ENCODE measurements at regions not wholly inside any gene's neighbourhood (a gene's known extent, or its start where the extent isn't known, plus 50 kb on each side); places are given as distances from the start of the nearest gene placed in this dataset.

- DNase-seq, result no peak
- no peaks in the 10 kb centered on the region for H3K36me3 ChIP-seq
- H3K27ac ChIP-seq, result no peak overlapping the region
- peaks cover 0 to 5% (median 0%) of the 10 kb centered on the region in 4 donors for H3K4me1 ChIP-seq
- no peak for TF ChIP-seq POLR2A (IDR thresholded peaks at IDR 0.05)
- no peak for TF ChIP-seq CTCF (IDR thresholded peaks at IDR 0.05)
- H3K9me3 ChIP-seq, result no peaks in the 10 kb centered on the region
- no peaks in the 10 kb centered on the region for H3K27me3 ChIP-seq
- no peak overlapping the region for H3K4me3 ChIP-seq
Observed at GRCh38 chr16:80007231-80007630, 406.7 kb upstream of the MAF start.

- TF ChIP-seq CTCF (IDR thresholded peaks at IDR 0.05), result no peak
- TF ChIP-seq POLR2A (IDR thresholded peaks at IDR 0.05), result no peak
- peak in 1 of 3 donors; percentile 70 for DNase-seq
Observed at GRCh38 chr16:80006241-80007215, 406.0 kb upstream of the MAF start.

GRCh38 chr16:80004113-80004512, 403.6 kb upstream of the MAF start:
- H3K4me1 ChIP-seq, result peaks cover 0 to 5% (median 0%) of the 10 kb centered on the region in 4 donors
- no peaks in the 10 kb centered on the region for H3K36me3 ChIP-seq
- no peaks in the 10 kb centered on the region for H3K9me3 ChIP-seq
- TF ChIP-seq POLR2A (IDR thresholded peaks at IDR 0.05), result no peak
- H3K27me3 ChIP-seq, result no peaks in the 10 kb centered on the region
- no peak overlapping the region for H3K4me3 ChIP-seq
- no peak for DNase-seq
- H3K27ac ChIP-seq, result no peak overlapping the region

More at GRCh38 chr16:80006241-80007215, 406.0 kb upstream of the MAF start:
- H3K27me3 ChIP-seq, result no peaks in the 10 kb centered on the region
- no peaks in the 10 kb centered on the region for H3K36me3 ChIP-seq
- H3K4me3 ChIP-seq, result no peak overlapping the region
- H3K27ac ChIP-seq, result peak overlapping the region in 1 of 4 donors; percentile 12
- peaks cover 0 to 5% (median 0%) of the 10 kb centered on the region in 4 donors for H3K4me1 ChIP-seq
- H3K9me3 ChIP-seq, result no peaks in the 10 kb centered on the region

GRCh38 chr16:80002261-80002660, 401.7 kb upstream of the MAF start:
- no peak overlapping the region for H3K27ac ChIP-seq
- TF ChIP-seq POLR2A (IDR thresholded peaks at IDR 0.05) (no peak), CTCF (IDR thresholded peaks at IDR 0.05) (no peak)
- H3K9me3 ChIP-seq, result no peaks in the 10 kb centered on the region
- DNase-seq, result no peak
- no peaks in the 10 kb centered on the region for H3K27me3 ChIP-seq
- no peak overlapping the region for H3K4me3 ChIP-seq
- peaks cover 0 to 5% (median 0%) of the 10 kb centered on the region in 4 donors for H3K4me1 ChIP-seq
- H3K36me3 ChIP-seq, result no peaks in the 10 kb centered on the region

- no peak overlapping the region for H3K4me3 ChIP-seq
- TF ChIP-seq POLR2A (IDR thresholded peaks at IDR 0.05) (no peak), CTCF (IDR thresholded peaks at IDR 0.05) (no peak)
Observed at GRCh38 chr16:79998143-79998542, 397.6 kb upstream of the MAF start.

GRCh38 chr16:79997257-79997656, 396.7 kb upstream of the MAF start:
- Histone ChIP-seq H3K4me1 (no peaks in the 10 kb centered on the region), H3K36me3 (no peaks in the 10 kb centered on the region), H3K27ac (no peak overlapping the region), H3K9me3 (no peaks in the 10 kb centered on the region), H3K27me3 (no peaks in the 10 kb centered on the region), H3K4me3 (no peak overlapping the region)
- DNase-seq, result no peak
- TF ChIP-seq POLR2A (IDR thresholded peaks at IDR 0.05) (no peak), CTCF (IDR thresholded peaks at IDR 0.05) (peak in 3 of 6 experiments; percentile 19 to 25 (median 23))

More at GRCh38 chr16:79998143-79998542, 397.6 kb upstream of the MAF start:
- Histone ChIP-seq H3K27me3 (no peaks in the 10 kb centered on the region), H3K9me3 (no peaks in the 10 kb centered on the region), H3K36me3 (no peaks in the 10 kb centered on the region), H3K27ac (no peak overlapping the region), H3K4me1 (no peaks in the 10 kb centered on the region)
- DNase-seq, result no peak

All from Peyer's patch (tissue), 4 donors.